IgD-negative memory B cell (primary cell): ENCODE measurements at regions not wholly inside any gene's neighbourhood (a gene's known extent, or its start where the extent isn't known, plus 50 kb on each side); places are given as distances from the start of the nearest gene placed in this dataset.
"Not testable (repeated sequence)": the region's sequence is repeated elsewhere in the genome, so short reads cannot be mapped to it uniquely, and the experiment has no call there.

ENCODE experiments used
- H3K27ac Mint-ChIP-seq, 3 donors: one replicate each; pipeline ENCODE4 v1.8.0; 2020 to 2022; ENCODE audit warnings: mild to moderate bottlenecking in 3 of 3, mixed read lengths in 3 of 3, moderate library complexity in 1 of 3
- H3K27me3 Mint-ChIP-seq: one replicate; pipeline ENCODE4 v1.8.0; 2021; ENCODE audit warnings: mixed read lengths
- H3K36me3 Mint-ChIP-seq: one replicate; pipeline ENCODE4 v1.8.0; 2020; ENCODE audit warnings: mild to moderate bottlenecking, mixed read lengths
- H3K4me1 Mint-ChIP-seq, 3 donors: one replicate each; pipeline ENCODE4 v1.8.0; 2020 to 2022; ENCODE audit warnings: mixed read lengths in 3 of 3, mild to moderate bottlenecking in 1 of 3
- H3K4me3 Mint-ChIP-seq, 4 donors: one replicate each; pipeline ENCODE4 v1.8.0; 2020 to 2022; ENCODE audit warnings: mild to moderate bottlenecking in 4 of 4, mixed read lengths in 4 of 4, moderate library complexity in 3 of 4
- H3K9me3 Mint-ChIP-seq, 3 donors: one replicate each; pipeline ENCODE4 v1.8.0; 2020 to 2021; ENCODE audit warnings: mixed read lengths in 3 of 3, mild to moderate bottlenecking in 1 of 3

DNA sequence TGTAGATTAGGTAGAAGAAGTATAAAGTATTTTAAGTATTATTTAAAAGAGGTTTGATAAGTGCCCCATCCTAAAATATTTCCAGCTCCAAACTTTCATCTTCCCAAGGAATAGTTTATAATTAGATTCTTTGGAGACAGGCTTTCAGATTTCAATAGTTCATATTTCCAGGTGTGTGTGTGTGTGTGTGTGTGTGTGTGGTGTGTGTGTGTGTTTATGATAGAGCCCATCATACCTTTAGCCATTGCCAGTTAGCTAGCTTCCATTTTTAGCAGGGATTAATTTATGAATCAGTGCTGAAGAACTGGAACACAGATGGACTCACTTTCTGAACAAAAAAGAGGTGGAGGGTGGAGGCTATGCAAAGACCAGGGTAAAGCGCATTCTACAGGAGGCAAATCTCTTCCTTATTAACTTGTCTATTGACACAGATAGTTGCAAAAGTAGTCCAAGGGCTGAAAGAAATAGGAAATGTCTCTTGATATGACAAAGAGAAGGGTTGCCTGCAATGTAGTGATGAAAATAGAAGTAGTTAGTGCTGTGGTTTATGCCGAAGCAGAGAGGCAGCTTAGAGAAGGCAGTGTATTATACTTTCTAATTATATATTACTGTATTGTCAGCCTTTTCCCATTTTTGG is 301.1 kb downstream of the MAN2A1 start:
- Mint-ChIP-seq H3K9me3 (no peaks in the 10 kb centered on the region), H3K4me3 (no peak overlapping the region), H3K36me3 (no peaks in the 10 kb centered on the region), H3K27me3 (peaks cover 7% of the 10 kb centered on the region), H3K4me1 (peaks cover 0 to 2% (median 0%) of the 10 kb centered on the region in 3 donors), H3K27ac (no peak overlapping the region)

- peaks cover 7% of the 10 kb centered on the region for H3K27me3 Mint-ChIP-seq
- H3K36me3 Mint-ChIP-seq: no peaks in the 10 kb centered on the region
- no peak overlapping the region for H3K27ac Mint-ChIP-seq
- no peaks in the 10 kb centered on the region for H3K9me3 Mint-ChIP-seq
- H3K4me3 Mint-ChIP-seq: no peak overlapping the region
- H3K4me1 Mint-ChIP-seq: peaks cover 0 to 2% (median 0%) of the 10 kb centered on the region in 3 donors
These were observed 302.7 kb downstream of the MAN2A1 start for GRCh38 chr5:109992264-109992915.

- Mint-ChIP-seq H3K27me3 (peaks cover 5% of the 10 kb centered on the region), H3K27ac (no peak overlapping the region), H3K36me3 (no peaks in the 10 kb centered on the region), H3K4me1 (peaks cover 0 to 2% (median 0%) of the 10 kb centered on the region in 3 donors), H3K4me3 (no peak overlapping the region), H3K9me3 (peaks cover 0 to 4% (median 4%) of the 10 kb centered on the region in 3 donors)
These were observed 304.4 kb downstream of the MAN2A1 start for GRCh38 chr5:109994135-109994534.

DNA sequence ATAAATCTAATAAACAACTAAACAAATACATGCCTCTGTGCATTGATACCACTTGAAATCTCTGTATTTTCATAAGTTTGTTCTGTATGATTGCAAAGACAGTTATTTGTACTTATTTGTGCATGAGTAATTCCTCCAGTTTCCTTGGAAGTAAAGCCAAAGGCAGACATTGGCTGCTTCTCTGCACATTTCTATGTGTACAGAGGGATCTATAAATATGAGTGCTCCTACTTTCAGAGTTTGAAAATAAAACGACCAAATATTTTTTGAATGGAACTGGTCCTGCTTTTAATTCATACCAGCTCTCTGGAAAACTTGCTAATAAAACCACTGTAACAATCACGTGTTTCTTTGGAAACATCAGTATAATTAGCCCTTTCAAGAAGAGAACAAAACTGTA is 306.5 kb downstream of the MAN2A1 start:
- no peak overlapping the region for H3K27ac Mint-ChIP-seq
- H3K4me3 Mint-ChIP-seq: no peak overlapping the region
- peaks cover 0 to 2% (median 1%) of the 10 kb centered on the region in 3 donors for H3K4me1 Mint-ChIP-seq
- no peaks in the 10 kb centered on the region for H3K36me3 Mint-ChIP-seq
- peaks cover 5% of the 10 kb centered on the region for H3K27me3 Mint-ChIP-seq
- H3K9me3 Mint-ChIP-seq: peaks cover 0 to 4% (median 4%) of the 10 kb centered on the region in 3 donors

- Mint-ChIP-seq H3K36me3 (no peaks in the 10 kb centered on the region), H3K4me3 (no peak overlapping the region), H3K27me3 (peaks cover 4% of the 10 kb centered on the region), H3K27ac (no peak overlapping the region), H3K9me3 (peaks cover 0 to 4% (median 4%) of the 10 kb centered on the region in 3 donors), H3K4me1 (peaks cover 0 to 2% (median 1%) of the 10 kb centered on the region in 3 donors)
These were observed 307.4 kb downstream of the MAN2A1 start for GRCh38 chr5:109997161-109997560.

- peaks cover 0 to 2% (median 1%) of the 10 kb centered on the region in 3 donors for H3K4me1 Mint-ChIP-seq
- H3K4me3 Mint-ChIP-seq: no peak overlapping the region
- H3K36me3 Mint-ChIP-seq: no peaks in the 10 kb centered on the region
- H3K9me3 Mint-ChIP-seq: peaks cover 0 to 4% (median 4%) of the 10 kb centered on the region in 3 donors
- peaks cover 4% of the 10 kb centered on the region for H3K27me3 Mint-ChIP-seq
- no peak overlapping the region for H3K27ac Mint-ChIP-seq
These were observed 308.5 kb downstream of the MAN2A1 start for GRCh38 chr5:109998208-109998607.

GRCh38 chr5:109998726-109999125 is 309.0 kb downstream of the MAN2A1 start:
- H3K27ac Mint-ChIP-seq: no peak overlapping the region
- no peaks in the 10 kb centered on the region for H3K36me3 Mint-ChIP-seq
- H3K4me1 Mint-ChIP-seq: peaks cover 0 to 2% (median 1%) of the 10 kb centered on the region in 3 donors
- peaks cover 0 to 4% (median 4%) of the 10 kb centered on the region in 3 donors for H3K9me3 Mint-ChIP-seq
- peaks cover 4% of the 10 kb centered on the region for H3K27me3 Mint-ChIP-seq
- H3K4me3 Mint-ChIP-seq: no peak overlapping the region

DNA sequence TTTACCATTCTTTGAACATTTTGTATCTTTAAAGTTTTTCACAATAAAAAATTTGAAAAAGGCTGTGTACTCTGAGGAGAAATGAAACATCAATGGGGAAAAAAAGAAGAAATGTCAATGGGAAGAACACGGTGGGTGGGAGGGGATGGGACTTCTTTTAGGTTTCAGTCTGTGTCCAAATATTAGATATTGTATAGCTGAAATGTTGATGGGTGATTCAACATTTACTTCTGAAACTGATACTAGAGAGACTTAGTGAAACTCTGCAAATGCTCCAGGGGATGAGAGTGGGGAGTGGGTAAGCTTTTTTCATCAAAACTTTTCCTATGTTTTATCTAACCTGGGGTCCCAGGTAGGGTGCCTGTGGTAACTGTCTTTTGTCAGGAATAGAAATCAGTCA is 311.9 kb downstream of the MAN2A1 start:
- H3K4me1 Mint-ChIP-seq: peaks cover 0 to 1% (median 0%) of the 10 kb centered on the region in 3 donors
- H3K36me3 Mint-ChIP-seq: no peaks in the 10 kb centered on the region
- H3K27ac Mint-ChIP-seq: no peak overlapping the region
- peaks cover 0 to 4% (median 4%) of the 10 kb centered on the region in 3 donors for H3K9me3 Mint-ChIP-seq
- H3K4me3 Mint-ChIP-seq: no peak overlapping the region
- peaks cover 2% of the 10 kb centered on the region for H3K27me3 Mint-ChIP-seq

- H3K4me1 Mint-ChIP-seq: peaks cover 0 to 1% (median 0%) of the 10 kb centered on the region in 3 donors
- H3K9me3 Mint-ChIP-seq: peaks cover 0 to 4% (median 4%) of the 10 kb centered on the region in 3 donors
- no peaks in the 10 kb centered on the region for H3K36me3 Mint-ChIP-seq
- H3K27ac Mint-ChIP-seq: no peak overlapping the region
- H3K4me3 Mint-ChIP-seq: no peak overlapping the region
- H3K27me3 Mint-ChIP-seq: peaks cover 2% of the 10 kb centered on the region
These were observed 312.9 kb downstream of the MAN2A1 start for GRCh38 chr5:110002652-110003051.

- not testable (repeated sequence) for H3K9me3 Mint-ChIP-seq, H3K4me1 Mint-ChIP-seq
These were observed 316.3 kb downstream of the MAN2A1 start for GRCh38 chr5:110005907-110006562.

GRCh38 chr5:110007101-110007500 is 317.4 kb downstream of the MAN2A1 start:
- Mint-ChIP-seq H3K36me3 (no peaks in the 10 kb centered on the region), H3K9me3 (no peaks in the 10 kb centered on the region), H3K27me3 (peaks cover 4% of the 10 kb centered on the region), H3K4me3 (no peak overlapping the region), H3K4me1 (peaks cover 0 to 1% (median 0%) of the 10 kb centered on the region in 3 donors), H3K27ac (no peak overlapping the region)

More at GRCh38 chr5:110005907-110006562, 316.3 kb downstream of the MAN2A1 start:
- not testable (repeated sequence) for H3K27ac Mint-ChIP-seq, H3K27me3 Mint-ChIP-seq, H3K4me3 Mint-ChIP-seq, H3K36me3 Mint-ChIP-seq

GRCh38 chr5:110008131-110008530 is 318.4 kb downstream of the MAN2A1 start:
- Mint-ChIP-seq H3K4me1 (peaks cover 0 to 1% (median 0%) of the 10 kb centered on the region in 3 donors), H3K4me3 (no peak overlapping the region), H3K9me3 (no peaks in the 10 kb centered on the region), H3K27me3 (peaks cover 4% of the 10 kb centered on the region), H3K27ac (no peak overlapping the region), H3K36me3 (no peaks in the 10 kb centered on the region)

GRCh38 chr5:110012145-110012544 is 322.4 kb downstream of the MAN2A1 start:
- H3K9me3 Mint-ChIP-seq: peaks cover 0 to 2% (median 0%) of the 10 kb centered on the region in 3 donors
- no peak overlapping the region for H3K4me3 Mint-ChIP-seq
- peaks cover 10% of the 10 kb centered on the region for H3K27me3 Mint-ChIP-seq
- H3K4me1 Mint-ChIP-seq: peaks cover 0 to 1% (median 0%) of the 10 kb centered on the region in 3 donors
- no peak overlapping the region for H3K27ac Mint-ChIP-seq
- H3K36me3 Mint-ChIP-seq: no peaks in the 10 kb centered on the region

- H3K27me3 Mint-ChIP-seq: peaks cover 10% of the 10 kb centered on the region
- no peak overlapping the region for H3K4me3 Mint-ChIP-seq
- H3K27ac Mint-ChIP-seq: no peak overlapping the region
These were observed 323.3 kb downstream of the MAN2A1 start for GRCh38 chr5:110013017-110013416.

GRCh38 chr5:110017854-110018253 is 328.1 kb downstream of the MAN2A1 start:
- Mint-ChIP-seq H3K4me3 (no peak overlapping the region), H3K36me3 (no peaks in the 10 kb centered on the region), H3K4me1 (no peaks in the 10 kb centered on the region), H3K27ac (no peak overlapping the region), H3K9me3 (peaks cover 0 to 2% (median 0%) of the 10 kb centered on the region in 3 donors), H3K27me3 (peaks cover 6% of the 10 kb centered on the region)

More at GRCh38 chr5:110013017-110013416, 323.3 kb downstream of the MAN2A1 start:
- peaks cover 0 to 2% (median 0%) of the 10 kb centered on the region in 3 donors for H3K9me3 Mint-ChIP-seq
- no peaks in the 10 kb centered on the region for H3K36me3 Mint-ChIP-seq
- H3K4me1 Mint-ChIP-seq: peaks cover 0 to 1% (median 0%) of the 10 kb centered on the region in 3 donors
